ENCODE measurements at regions not wholly inside any gene's neighbourhood (a gene's known extent, or its start where the extent isn't known, plus 50 kb on each side); places are given as distances from the start of the nearest gene placed in this dataset.

- Mint-ChIP-seq H3K27ac (no peak overlapping the region), H3K4me3 (no peak overlapping the region), H3K9me3 (no peaks in the 10 kb centered on the region), H3K4me1 (peaks cover 26% of the 10 kb centered on the region), H3K27me3 (no peaks in the 10 kb centered on the region), H3K36me3 (no peaks in the 10 kb centered on the region)
- no peak for ATAC-seq
These were observed 59.6 kb downstream of the OLIG3 start for GRCh38 chr6:137434640-137435039.

DNA sequence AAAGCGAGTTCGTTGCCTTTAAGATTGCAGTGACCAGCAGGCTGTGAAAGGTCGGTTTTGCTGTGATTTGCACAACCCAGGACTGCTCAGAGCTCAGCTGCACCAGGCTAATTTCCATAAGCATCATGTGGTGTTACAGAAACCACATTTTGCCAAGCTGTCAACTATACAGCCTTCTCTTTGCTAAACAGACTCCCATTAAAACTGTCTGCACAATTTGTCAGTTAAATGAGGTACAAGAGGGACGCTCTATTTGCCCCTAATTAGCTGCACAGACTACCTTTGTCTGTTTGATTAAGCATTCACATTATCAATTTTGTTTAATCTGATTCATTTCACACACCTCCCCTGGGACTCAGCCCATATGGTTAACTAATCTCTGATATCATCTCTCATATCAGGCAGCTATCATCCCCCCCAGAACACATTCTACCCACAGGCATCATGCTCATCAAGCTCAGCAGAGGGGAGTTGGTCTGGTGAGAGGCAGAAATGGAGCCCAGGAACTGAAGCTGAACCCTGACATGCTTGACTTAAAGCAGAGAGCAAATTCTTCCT lies 62.1 kb downstream of the OLIG3 start:
- H3K36me3 Mint-ChIP-seq = no peaks in the 10 kb centered on the region
- H3K4me1 Mint-ChIP-seq = peaks cover 31% of the 10 kb centered on the region
- no peaks in the 10 kb centered on the region for H3K9me3 Mint-ChIP-seq
- ATAC-seq = peak; percentile 82
- peak overlapping the region; percentile 5 for H3K4me3 Mint-ChIP-seq
- no peaks in the 10 kb centered on the region for H3K27me3 Mint-ChIP-seq
- peak overlapping the region; percentile 8 for H3K27ac Mint-ChIP-seq

DNA sequence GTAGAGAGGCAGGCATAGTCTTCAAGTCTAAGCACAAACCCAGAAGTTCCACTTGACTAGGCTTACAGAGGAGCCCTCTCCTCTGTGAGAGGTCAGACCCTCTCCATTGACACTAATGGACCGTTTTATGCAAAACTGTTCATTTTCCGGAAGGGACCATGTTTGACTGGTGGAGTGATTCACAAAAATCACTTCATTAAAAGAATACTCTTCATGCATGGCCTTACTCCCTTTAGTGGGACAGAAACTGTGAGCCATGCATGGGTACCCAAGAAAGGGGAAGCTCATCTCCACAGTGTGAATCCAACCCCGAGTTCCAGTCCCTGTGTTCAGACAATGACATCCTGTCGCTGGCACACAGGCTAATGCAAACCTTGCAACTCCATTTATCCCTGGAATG lies 63.2 kb downstream of the OLIG3 start:
- no peaks in the 10 kb centered on the region for H3K9me3 Mint-ChIP-seq
- ATAC-seq = peak; percentile 95
- H3K4me1 Mint-ChIP-seq = peaks cover 39% of the 10 kb centered on the region
- H3K27ac Mint-ChIP-seq = no peak overlapping the region
- peak overlapping the region; percentile 21 for H3K4me3 Mint-ChIP-seq
- no peaks in the 10 kb centered on the region for H3K36me3 Mint-ChIP-seq
- no peaks in the 10 kb centered on the region for H3K27me3 Mint-ChIP-seq

DNA sequence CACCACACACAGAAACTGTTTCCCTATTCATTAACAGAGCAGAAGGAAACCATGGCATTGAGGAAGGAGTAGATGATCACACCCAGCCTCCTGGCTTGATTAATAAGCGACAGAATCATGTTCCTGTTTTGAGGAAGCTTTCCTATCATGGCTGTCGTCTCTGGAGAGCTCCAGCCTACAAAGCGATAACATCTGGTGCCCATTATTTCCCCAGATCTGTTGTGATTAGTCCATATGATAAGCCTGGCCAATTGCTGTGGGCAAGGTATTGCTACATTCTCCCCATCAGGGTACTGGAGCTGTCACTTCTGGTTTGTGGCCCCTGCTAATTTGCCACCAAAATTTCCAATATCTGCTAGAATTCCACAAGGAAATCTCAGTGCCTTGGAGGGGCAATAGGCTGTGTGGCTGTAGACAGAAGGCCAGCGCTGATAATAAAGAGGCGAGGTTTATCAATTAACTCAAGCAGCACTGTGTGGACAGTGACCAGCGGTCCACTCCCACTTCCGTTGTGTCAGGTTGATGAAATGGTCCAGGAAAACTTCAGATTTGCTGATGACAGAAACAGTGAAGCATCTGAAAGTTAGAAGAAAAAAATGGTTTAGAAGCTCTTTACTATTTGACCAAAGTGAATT lies 66.4 kb downstream of the OLIG3 start:
- no peak for ATAC-seq
- no peaks in the 10 kb centered on the region for H3K27me3 Mint-ChIP-seq
- H3K4me3 Mint-ChIP-seq = no peak overlapping the region
- no peaks in the 10 kb centered on the region for H3K9me3 Mint-ChIP-seq
- H3K4me1 Mint-ChIP-seq = peaks cover 64% of the 10 kb centered on the region
- H3K36me3 Mint-ChIP-seq = no peaks in the 10 kb centered on the region
- H3K27ac Mint-ChIP-seq = no peak overlapping the region

DNA sequence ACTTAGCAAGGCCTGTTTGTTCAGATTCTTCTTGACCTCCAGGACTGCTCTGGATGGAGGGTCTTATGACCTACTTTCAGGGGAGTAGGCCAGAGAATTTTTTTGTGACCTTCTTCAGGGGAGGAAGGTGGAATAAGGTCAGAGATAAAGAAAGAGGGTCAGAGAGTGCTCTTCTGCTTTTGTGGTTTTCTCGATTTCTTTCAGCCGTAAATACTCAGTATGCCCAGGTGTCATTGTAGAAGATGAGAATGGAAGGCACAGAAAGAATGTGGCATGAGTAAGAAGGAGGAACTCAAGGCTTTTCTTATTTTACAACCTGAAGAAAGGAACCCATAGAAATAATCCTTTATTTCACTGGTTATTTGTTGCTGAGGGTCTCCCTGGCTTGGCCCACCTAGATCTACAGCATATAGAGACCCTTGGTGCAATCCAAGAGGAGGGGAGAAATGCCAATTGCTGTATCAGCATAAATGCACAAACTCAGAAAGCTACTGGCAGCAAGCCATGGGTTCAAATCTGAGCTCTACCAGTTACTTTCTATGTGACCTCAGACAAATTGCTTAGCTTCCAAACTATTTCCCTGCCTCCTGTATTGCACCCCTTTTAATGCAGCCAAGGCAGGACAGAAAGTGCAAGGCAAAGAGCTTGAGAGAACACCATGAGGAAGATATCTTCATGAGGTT lies 68.0 kb downstream of the OLIG3 start:
- H3K36me3 Mint-ChIP-seq = no peaks in the 10 kb centered on the region
- no peaks in the 10 kb centered on the region for H3K27me3 Mint-ChIP-seq
- ATAC-seq = peak; percentile 76
- no peaks in the 10 kb centered on the region for H3K9me3 Mint-ChIP-seq
- H3K4me1 Mint-ChIP-seq = peaks cover 48% of the 10 kb centered on the region
- no peak overlapping the region for H3K27ac Mint-ChIP-seq
- H3K4me3 Mint-ChIP-seq = no peak overlapping the region

GRCh38 chr6:137424251-137424650 lies 69.9 kb downstream of the OLIG3 start:
- H3K4me1 Mint-ChIP-seq = peaks cover 35% of the 10 kb centered on the region
- H3K36me3 Mint-ChIP-seq = no peaks in the 10 kb centered on the region
- no peak overlapping the region for H3K4me3 Mint-ChIP-seq
- H3K27me3 Mint-ChIP-seq = no peaks in the 10 kb centered on the region
- no peak for ATAC-seq
- no peaks in the 10 kb centered on the region for H3K9me3 Mint-ChIP-seq
- peak overlapping the region; percentile 41 for H3K27ac Mint-ChIP-seq

DNA sequence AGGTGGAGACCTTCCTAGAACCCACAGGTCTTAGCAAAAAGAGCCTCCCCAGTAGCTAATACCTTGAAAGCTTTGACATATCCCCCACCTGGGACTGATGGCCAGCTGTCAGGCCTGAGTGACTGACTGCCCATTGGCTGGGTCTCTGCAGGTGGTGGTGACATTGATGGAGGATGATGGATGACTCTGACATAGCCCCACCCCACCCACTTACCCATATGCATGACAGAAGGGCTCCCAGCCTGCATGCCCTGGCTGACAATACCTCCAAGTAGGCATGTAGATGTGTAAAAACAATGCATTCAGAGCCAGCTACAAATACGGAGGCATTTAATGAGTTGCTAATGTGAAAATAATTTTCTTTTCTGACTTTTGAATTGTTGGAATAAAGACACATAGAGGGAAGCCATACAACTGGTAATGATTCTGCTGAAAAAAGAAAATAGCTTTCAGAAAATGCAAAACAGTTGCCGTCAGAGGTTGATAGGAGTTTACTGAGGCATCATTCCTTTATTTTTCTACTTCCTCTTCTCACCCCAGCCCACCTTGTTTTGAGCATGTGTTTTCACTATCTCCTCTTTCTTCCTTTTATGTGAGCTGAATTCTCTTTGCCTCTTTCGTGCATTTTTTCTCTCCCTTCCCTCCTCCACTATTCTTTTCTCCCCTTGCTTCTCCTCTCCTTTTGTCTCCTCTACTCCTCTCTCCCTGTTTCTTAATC lies 70.6 kb downstream of the OLIG3 start:
- Mint-ChIP-seq H3K9me3 (no peaks in the 10 kb centered on the region), H3K4me3 (peak overlapping the region; percentile 64), H3K4me1 (peaks cover 33% of the 10 kb centered on the region), H3K36me3 (no peaks in the 10 kb centered on the region), H3K27ac (peak overlapping the region; percentile 41), H3K27me3 (no peaks in the 10 kb centered on the region)
- ATAC-seq = peak; percentile 45

- peaks cover 14% of the 10 kb centered on the region for H3K4me1 Mint-ChIP-seq
- no peak overlapping the region for H3K27ac Mint-ChIP-seq
- H3K9me3 Mint-ChIP-seq = no peaks in the 10 kb centered on the region
- no peaks in the 10 kb centered on the region for H3K27me3 Mint-ChIP-seq
- no peak overlapping the region for H3K4me3 Mint-ChIP-seq
- no peak for ATAC-seq
- no peaks in the 10 kb centered on the region for H3K36me3 Mint-ChIP-seq
These were observed 76.8 kb downstream of the OLIG3 start for GRCh38 chr6:137417396-137417795.

- H3K4me1 Mint-ChIP-seq = peaks cover 14% of the 10 kb centered on the region
- no peaks in the 10 kb centered on the region for H3K36me3 Mint-ChIP-seq
- no peaks in the 10 kb centered on the region for H3K9me3 Mint-ChIP-seq
- no peak for ATAC-seq
- H3K27ac Mint-ChIP-seq = no peak overlapping the region
- no peaks in the 10 kb centered on the region for H3K27me3 Mint-ChIP-seq
- no peak overlapping the region for H3K4me3 Mint-ChIP-seq
These were observed 77.7 kb downstream of the OLIG3 start for GRCh38 chr6:137416376-137417109.

DNA sequence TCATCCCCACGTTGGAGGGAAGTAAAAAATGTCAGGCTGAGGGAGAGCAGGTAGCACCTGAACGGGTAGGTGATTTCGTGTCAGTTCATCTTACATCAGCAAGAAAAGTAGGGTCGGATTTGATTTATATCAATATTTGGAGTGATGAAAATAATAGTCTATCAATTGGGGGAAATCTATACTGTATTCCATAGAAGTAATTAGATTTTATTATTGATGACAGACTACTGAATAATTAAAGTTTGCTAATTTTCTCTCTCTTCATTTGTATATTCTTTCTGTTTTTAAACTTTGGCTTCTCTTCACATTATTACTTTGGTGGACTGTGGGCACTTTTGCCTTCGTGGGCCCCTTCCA lies 78.4 kb downstream of the OLIG3 start:
- peak overlapping the region; percentile 58 for H3K27ac Mint-ChIP-seq
- H3K36me3 Mint-ChIP-seq = no peaks in the 10 kb centered on the region
- H3K4me1 Mint-ChIP-seq = peaks cover 14% of the 10 kb centered on the region
- no peak for ATAC-seq
- H3K9me3 Mint-ChIP-seq = no peaks in the 10 kb centered on the region
- peak overlapping the region; percentile 78 for H3K4me3 Mint-ChIP-seq
- no peaks in the 10 kb centered on the region for H3K27me3 Mint-ChIP-seq

DNA sequence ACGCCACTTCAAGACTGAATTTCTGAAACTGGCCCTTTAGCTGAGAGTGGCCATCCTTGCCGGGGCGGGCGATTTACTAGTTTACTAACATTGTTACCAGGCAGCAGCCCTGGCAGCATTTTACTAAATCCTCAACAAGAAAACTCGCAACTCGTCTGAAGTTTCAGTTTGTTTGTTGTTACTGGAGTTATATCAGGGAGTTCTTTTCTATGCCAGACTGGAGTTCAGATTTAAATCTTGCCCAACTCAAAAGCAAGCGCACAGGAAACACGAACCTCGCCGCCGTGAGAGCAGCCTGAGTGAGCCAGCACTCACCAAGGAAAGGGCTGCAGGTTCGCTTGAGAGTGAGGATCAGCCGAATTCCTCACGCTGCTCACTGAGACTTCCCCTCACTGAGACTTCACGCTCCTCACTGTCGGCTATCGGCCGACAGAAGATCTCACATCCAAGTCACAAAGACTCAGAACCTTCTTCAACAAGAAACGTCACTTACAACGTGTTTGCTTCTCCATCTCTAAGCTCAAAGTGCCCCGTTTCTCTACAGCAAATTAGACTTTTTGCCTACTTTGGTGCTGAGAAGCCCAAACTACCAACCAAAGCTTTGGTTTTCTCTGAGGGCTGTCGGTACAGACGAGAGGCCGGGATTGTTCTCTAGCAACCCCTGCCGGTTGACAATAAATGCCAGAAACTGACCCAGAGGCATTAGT lies 78.9 kb downstream of the OLIG3 start:
- H3K4me1 Mint-ChIP-seq = peaks cover 14% of the 10 kb centered on the region
- peak overlapping the region; percentile 58 for H3K27ac Mint-ChIP-seq
- H3K4me3 Mint-ChIP-seq = peak overlapping the region; percentile 78
- H3K36me3 Mint-ChIP-seq = no peaks in the 10 kb centered on the region
- peak; percentile 93 for ATAC-seq
- H3K27me3 Mint-ChIP-seq = no peaks in the 10 kb centered on the region
- H3K9me3 Mint-ChIP-seq = no peaks in the 10 kb centered on the region

GRCh38 chr6:137414599-137414998 lies 79.6 kb downstream of the OLIG3 start:
- Mint-ChIP-seq H3K9me3 (no peaks in the 10 kb centered on the region), H3K4me3 (peak overlapping the region; percentile 78), H3K27ac (no peak overlapping the region), H3K27me3 (no peaks in the 10 kb centered on the region), H3K36me3 (no peaks in the 10 kb centered on the region), H3K4me1 (peaks cover 14% of the 10 kb centered on the region)
- ATAC-seq = no peak

DNA sequence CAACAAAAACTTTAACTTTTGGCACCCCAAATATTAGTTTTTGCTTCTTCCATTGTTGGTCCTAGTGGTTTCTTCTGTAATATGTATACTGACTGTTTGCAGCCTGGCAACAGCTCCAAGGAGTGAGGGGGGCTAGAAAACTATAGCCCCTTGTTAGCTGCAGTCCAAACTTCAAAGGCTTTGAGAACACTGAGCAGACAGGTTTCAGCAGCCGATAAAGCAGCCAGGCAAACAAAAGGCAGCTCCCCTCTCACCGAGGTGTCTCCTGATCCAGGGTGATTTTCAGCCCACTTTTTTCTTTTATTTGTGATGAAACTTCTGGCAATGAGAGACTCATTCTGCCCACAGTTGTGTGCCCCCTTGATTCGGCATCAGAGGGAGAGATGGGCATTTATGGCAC lies 80.7 kb downstream of the OLIG3 start:
- no peaks in the 10 kb centered on the region for H3K27me3 Mint-ChIP-seq
- no peak for ATAC-seq
- peaks cover 14% of the 10 kb centered on the region for H3K4me1 Mint-ChIP-seq
- no peak overlapping the region for H3K27ac Mint-ChIP-seq
- H3K36me3 Mint-ChIP-seq = no peaks in the 10 kb centered on the region
- peaks cover 2% of the 10 kb centered on the region for H3K9me3 Mint-ChIP-seq
- no peak overlapping the region for H3K4me3 Mint-ChIP-seq

DNA sequence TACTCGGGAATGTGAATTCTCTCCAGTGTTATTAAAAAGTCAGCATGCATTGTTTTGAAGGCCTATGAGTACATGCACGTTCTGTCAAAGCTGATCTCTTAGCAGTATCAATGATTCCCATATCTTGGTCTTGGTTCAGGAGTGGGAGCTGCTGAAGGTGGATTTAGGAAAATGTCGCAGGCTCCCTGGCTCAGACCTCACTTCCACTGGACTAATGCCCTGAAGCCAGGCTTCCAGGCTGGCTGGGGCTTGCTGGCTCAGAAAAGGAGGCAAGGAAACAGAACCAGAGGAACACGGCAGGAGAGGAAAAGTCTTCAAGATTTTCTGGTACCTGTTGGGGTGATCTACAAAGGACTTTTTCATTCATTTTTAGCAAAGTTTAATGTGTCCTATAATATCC lies 81.6 kb downstream of the OLIG3 start:
- no peak for ATAC-seq
- Mint-ChIP-seq H3K27me3 (no peaks in the 10 kb centered on the region), H3K9me3 (peaks cover 6% of the 10 kb centered on the region), H3K4me1 (peaks cover 14% of the 10 kb centered on the region), H3K36me3 (peaks cover under 1% of the 10 kb centered on the region), H3K4me3 (no peak overlapping the region), H3K27ac (no peak overlapping the region)
